Stimulated activated naive CD4-positive, alpha-beta T cell treated with Interleukin-2 at 50 U/mL for 16 hours (primary cell): ENCODE measurements at regions not wholly inside any gene's neighbourhood (a gene's known extent, or its start where the extent isn't known, plus 50 kb on each side); places are given as distances from the start of the nearest gene placed in this dataset.

Source experiments
- DNase-seq: peaks from one replicate; lab custom pipeline; 2025; lab: John Stamatoyannopoulos, UW

DNA sequence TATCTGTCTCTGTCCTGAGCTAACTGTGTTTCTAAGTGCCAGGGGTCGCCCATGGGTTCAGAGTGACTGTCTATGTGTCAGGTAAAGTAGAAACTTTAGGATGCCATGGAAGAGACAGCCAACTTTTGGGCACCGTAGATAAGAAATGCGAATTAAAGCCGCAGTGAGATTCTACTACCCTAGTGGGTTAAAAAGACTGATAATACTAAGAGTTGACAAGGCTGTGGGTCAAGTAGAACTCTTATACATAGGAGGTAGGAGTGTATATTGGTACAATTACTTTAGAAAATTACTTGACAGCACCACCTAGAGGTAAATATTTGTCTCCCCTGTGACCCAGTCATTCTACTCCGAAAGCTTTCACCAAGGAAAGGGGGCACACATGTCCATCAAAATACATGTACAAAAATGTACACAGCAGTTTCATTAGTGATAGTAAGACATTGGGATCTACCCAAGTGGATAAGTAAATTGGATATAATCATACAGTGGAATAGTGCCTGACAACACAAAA is 371.3 kb downstream of the SLC4A3 start:
- DNase-seq = no peak

GRCh38 chr2:220000080-220000479 is 372.6 kb downstream of the SLC4A3 start:
- no peak for DNase-seq

- DNase-seq = no peak
Measured at GRCh38 chr2:220000586-220000985, 373.2 kb downstream of the SLC4A3 start.

- no peak for DNase-seq
Measured at GRCh38 chr2:220001751-220002150, 374.3 kb downstream of the SLC4A3 start.

- no peak for DNase-seq
Measured at GRCh38 chr2:220002251-220002650, 374.8 kb downstream of the SLC4A3 start.

DNA sequence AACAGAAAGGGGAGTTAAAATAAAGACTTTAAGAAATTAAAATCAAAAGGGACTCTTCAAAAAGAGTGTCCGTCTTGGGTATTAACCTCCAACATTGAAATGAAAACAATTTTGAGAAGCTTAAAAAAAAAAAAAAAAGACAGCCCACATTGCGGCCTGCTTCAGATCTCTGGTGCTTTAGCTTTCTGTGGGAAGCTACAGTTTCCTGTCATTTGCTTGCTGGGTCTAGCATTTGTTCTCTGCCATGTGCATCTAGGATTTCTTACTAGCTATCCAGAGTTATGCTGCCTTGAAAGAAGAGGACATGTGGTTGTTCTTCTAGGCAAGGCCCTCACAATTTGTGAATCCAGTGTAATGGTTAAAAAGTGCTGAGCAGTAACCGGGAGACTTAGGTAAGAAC is 375.3 kb downstream of the SLC4A3 start:
- DNase-seq = no peak

GRCh38 chr2:220005362-220005761 is 377.9 kb downstream of the SLC4A3 start:
- DNase-seq = no peak

DNA sequence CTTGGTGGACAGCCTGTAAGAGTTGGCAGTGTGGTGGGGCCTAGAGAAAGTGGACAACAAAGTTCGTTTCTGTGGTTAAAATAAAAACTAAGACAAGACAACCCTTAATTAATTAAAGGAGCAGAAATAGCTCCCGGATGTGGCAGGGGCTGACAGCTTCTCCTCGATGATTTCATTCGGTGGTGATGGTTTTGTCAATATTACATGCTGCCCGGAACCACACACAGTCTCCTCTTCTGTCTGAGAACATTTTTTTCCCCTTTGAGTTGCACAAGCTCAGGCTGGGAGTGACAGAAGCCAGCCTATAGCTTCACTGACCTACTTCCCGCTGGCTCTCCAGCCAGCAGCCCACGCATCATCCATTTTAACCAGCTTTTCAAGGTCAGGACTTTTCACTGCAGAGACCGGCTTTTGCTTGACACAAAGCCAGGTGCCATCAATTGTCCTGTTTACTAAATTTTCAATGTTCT is 378.8 kb downstream of the SLC4A3 start:
- DNase-seq = no peak

DNA sequence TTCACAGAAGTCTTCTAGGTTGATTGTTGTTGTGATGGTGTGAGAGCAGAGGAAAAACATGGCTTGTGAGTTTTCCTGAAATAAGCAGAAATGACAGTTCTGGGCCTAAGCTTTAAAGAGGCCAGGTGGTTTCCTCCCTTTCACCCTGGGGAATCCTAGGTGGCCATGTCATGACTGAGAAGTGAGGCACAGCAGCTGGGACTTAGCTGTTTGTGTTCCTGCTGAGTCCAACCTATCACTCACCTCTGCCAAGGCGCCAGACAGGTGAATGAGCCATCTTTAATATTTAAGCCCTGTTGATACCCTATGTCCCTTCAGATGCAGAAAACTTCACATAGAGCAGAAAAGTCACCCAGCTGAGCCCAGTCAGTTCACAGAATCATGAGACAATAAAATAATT is 384.4 kb downstream of the SLC4A3 start:
- DNase-seq = no peak

GRCh38 chr2:220014961-220015360 is 387.5 kb downstream of the SLC4A3 start:
- DNase-seq = no peak

- no peak for DNase-seq
Measured at GRCh38 chr2:220015576-220015975, 388.1 kb downstream of the SLC4A3 start.

- no peak for DNase-seq
Measured at GRCh38 chr2:220025207-220025606, 397.8 kb downstream of the SLC4A3 start.

DNA sequence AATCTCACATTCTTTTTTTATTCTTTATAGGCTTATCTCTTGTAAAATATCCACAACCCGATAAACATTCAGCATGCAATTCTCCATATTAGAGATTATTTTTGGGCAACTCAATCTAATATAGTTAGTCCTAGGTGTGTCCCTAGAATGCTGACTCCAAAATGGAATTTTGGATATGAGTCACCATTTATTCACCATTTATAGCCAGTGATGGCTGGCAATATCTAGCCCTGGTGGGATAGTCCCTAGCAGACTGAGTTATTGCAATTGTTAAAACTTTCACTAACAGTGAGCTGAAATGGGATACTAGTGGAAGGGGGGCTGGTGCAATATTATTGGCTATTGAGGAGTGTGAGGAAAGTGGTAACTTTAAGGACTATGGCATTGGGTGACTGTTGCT is 401.6 kb downstream of the SLC4A3 start:
- DNase-seq = no peak

DNA sequence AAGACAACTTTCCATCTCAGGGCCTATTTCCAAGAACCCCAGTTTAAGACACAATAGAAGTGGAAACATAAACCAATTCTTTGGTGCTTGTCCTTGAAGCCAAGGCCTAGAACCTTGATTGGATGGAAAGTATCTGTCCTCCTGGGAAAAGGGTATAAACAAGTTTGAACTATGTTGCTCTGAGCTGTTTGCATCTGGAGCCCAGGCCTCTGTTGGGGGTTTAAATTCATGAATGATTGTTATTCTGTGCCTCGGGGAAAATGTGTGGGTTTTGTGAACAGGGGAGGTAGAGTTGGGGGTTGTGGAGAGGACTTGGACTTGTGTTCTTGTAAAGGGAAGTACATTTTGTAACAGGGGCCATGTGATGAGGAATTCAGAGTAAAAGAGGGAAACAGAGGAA is 406.1 kb downstream of the SLC4A3 start:
- DNase-seq = no peak

DNA sequence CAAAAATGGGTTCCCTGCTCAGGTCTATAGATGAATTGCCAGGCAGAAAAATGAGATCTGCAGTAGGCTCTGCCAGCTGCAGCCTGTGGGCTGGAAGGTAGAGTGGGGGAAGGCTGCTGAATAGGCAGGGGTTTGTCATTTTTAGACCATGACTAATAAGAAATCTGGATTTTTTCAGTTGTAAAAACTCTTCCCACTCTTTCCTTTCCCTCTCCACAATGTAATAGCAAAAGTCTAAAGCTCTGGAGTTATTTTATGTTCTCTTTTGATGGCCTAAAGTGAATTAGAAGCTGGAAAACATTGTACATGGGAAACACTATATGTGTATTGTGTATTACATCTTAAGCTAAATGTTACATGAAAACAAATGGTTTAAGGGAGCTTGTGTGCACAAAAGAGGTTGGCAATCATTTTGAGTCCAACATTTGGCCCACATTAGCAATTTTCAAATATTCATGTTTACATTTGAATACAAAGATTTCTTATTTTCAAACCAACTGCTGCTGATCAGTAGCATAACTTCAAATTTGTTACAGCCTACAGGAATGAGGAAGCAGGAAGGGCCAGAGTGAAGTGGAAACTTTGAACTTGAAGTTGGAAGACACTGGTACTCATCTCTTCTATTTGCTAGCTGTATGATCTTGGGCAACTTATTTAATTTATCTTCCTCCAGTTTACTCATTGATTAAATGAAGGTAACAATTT is 407.1 kb downstream of the SLC4A3 start:
- DNase-seq = no peak

DNA sequence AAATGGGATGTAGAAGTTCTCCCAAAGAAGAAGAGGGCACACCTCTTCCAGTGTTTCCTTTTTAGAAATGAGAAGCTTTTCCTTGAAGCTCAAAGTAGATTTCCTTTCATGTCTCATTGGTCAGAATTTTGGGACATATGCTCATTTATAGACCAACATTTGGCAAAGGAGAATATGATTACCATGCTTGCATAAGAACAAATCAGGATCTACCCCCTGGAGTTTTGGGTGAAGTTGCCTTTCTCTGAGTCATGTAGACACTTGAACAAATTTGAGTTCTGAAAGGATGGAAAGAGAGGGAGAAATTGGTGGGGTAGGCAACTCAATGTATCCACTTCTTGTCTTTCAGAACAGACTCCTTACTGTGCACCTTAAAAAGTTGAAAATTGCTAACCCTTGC is 409.0 kb downstream of the SLC4A3 start:
- no peak for DNase-seq

- no peak for DNase-seq
Measured at GRCh38 chr2:220040346-220040745, 412.9 kb downstream of the SLC4A3 start.

- no peak for DNase-seq
Measured at GRCh38 chr2:220041447-220041846, 414.0 kb downstream of the SLC4A3 start.

- no peak for DNase-seq
Measured at GRCh38 chr2:220043155-220043989, 415.9 kb downstream of the SLC4A3 start.

GRCh38 chr2:220043990-220044335 is 416.5 kb downstream of the SLC4A3 start:
- DNase-seq = no peak

- DNase-seq = no peak
Measured at GRCh38 chr2:220044383-220044782, 417.0 kb downstream of the SLC4A3 start.

- no peak for DNase-seq
Measured at GRCh38 chr2:220046507-220046906, 419.1 kb downstream of the SLC4A3 start.

DNA sequence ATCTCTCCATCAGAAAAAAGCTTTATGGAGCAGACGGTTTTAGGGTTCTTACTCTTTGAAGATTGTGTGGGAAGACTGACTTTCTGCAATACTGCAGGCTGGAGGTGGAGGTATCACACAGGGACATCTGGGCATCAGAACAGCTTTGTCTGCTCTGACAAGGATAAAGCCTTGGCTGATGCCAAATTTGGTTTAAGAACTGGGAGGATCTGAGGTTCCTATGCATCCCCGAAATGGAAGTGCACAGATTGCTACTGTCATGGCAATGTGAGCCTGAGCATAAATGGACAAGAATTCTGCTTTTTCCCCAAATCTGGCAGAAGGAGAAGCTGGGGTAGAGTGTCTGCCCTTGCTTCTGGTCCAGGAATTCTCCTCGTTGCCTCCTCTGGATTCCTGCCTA is 424.3 kb downstream of the SLC4A3 start:
- no peak for DNase-seq
